RWPE2 (cell line): ENCODE measurements at regions not wholly inside any gene's neighbourhood (a gene's known extent, or its start where the extent isn't known, plus 50 kb on each side); places are given as distances from the start of the nearest gene placed in this dataset.

Source experiments
- ATAC-seq: fragments of 200-7000 bp; cut with Tn5 transposase; 3 replicates; pipeline ENCODE4 v1.9.1; 2021; ENCODE audit warnings: low read depth
- DNase-seq: peaks from one replicate; pipeline ENCODE4 v3.0.0-alpha.2; 2020; ENCODE audit warnings: low spot score
- H3K27ac ChIP-seq: fragments of 450-650 bp; 2 replicates; pipeline ENCODE4 v1.5.1; 2017; ENCODE audit warnings: mild to moderate bottlenecking; ENCODE audit not compliant: poor library complexity, severe bottlenecking
- H3K27me3 ChIP-seq: fragments of 250-450 bp; sonication (Bioruptor Pico); 2 replicates; pipeline ENCODE4 v1.5.1; 2021; ENCODE audit warnings: mild to moderate bottlenecking, moderate library complexity; ENCODE audit not compliant: insufficient read depth, poor library complexity, severe bottlenecking
- H3K36me3 ChIP-seq: fragments of 250-450 bp; sonication (Bioruptor Pico); 2 replicates; pipeline ENCODE4 v1.5.1; 2020; ENCODE audit warnings: low read depth, mild to moderate bottlenecking, moderate library complexity
- H3K4me1 ChIP-seq: fragments of 250-450 bp; sonication (Bioruptor Pico); 2 replicates; pipeline ENCODE4 v1.5.1; 2021; ENCODE audit warnings: mild to moderate bottlenecking, moderate library complexity; ENCODE audit not compliant: insufficient read depth, poor library complexity, severe bottlenecking
- H3K4me3 ChIP-seq: fragments of 250-450 bp; sonication (Bioruptor Pico); 2 replicates; pipeline ENCODE4 v1.5.1; 2021; ENCODE audit warnings: mild to moderate bottlenecking, moderate library complexity; ENCODE audit not compliant: severe bottlenecking
- H3K9me3 ChIP-seq: fragments of 250-450 bp; sonication (Bioruptor Pico); 2 replicates; pipeline ENCODE4 v1.5.1; 2021; ENCODE audit warnings: mild to moderate bottlenecking, moderate library complexity; ENCODE audit not compliant: severe bottlenecking
- TF ChIP-seq, protein P1 (sequence below): fragments of 450-650 bp; IDR thresholded peaks from one replicate; pipeline ENCODE4 v1.5.1; 2017; ENCODE audit warnings: mild to moderate bottlenecking, moderate library complexity; ENCODE audit not compliant: poor library complexity, severe bottlenecking

DNA sequence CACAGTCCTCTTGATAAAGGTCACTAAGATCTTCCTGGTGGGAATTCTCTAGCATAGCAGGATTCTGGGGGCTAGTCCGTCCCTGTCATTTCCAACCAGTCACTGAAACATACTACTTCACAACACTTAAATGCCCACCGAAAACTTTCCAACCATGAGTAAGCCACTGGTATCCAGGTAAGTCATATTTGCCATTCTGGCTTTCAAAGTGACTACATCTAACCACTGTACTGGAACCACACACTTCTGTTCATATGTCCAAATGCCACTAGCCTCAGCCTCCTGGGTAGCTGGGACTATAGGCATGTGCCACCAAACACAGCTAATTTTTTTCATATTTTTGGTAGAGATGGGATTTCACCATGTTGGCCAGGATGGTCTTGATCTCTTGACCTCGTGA, 64.3 kb upstream of the VANGL1 start:
- no peak for ATAC-seq
- DNase-seq = no peak
- no peaks in the 10 kb centered on the region for H3K36me3 ChIP-seq
- peaks cover 9% of the 10 kb centered on the region for H3K9me3 ChIP-seq
- no peaks in the 10 kb centered on the region for H3K27me3 ChIP-seq
- H3K4me1 ChIP-seq = no peaks in the 10 kb centered on the region
- no peak overlapping the region for H3K27ac ChIP-seq
- no peak overlapping the region for H3K4me3 ChIP-seq
- TF ChIP-seq, protein P1, sequence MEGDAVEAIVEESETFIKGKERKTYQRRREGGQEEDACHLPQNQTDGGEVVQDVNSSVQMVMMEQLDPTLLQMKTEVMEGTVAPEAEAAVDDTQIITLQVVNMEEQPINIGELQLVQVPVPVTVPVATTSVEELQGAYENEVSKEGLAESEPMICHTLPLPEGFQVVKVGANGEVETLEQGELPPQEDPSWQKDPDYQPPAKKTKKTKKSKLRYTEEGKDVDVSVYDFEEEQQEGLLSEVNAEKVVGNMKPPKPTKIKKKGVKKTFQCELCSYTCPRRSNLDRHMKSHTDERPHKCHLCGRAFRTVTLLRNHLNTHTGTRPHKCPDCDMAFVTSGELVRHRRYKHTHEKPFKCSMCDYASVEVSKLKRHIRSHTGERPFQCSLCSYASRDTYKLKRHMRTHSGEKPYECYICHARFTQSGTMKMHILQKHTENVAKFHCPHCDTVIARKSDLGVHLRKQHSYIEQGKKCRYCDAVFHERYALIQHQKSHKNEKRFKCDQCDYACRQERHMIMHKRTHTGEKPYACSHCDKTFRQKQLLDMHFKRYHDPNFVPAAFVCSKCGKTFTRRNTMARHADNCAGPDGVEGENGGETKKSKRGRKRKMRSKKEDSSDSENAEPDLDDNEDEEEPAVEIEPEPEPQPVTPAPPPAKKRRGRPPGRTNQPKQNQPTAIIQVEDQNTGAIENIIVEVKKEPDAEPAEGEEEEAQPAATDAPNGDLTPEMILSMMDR = no peak

DNA sequence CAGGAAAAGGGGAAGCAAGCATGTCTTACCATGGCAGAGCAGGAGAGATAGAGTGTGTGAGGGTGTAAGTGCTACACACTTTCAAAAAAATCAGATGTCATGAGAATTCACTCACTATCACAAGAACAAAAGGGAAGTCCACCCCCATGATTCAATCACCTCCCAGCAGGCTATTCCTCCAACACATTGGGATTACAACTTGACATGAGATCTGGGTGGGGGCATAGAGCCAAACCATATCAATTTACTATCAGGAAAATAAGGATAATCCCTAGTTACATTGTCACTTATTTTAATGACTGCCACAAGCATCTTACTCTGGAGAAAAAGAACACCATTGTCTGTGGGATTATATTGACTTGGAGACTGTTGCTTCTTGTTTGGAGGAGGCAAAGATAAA, 66.1 kb upstream of the VANGL1 start:
- ATAC-seq = no peak

DNA sequence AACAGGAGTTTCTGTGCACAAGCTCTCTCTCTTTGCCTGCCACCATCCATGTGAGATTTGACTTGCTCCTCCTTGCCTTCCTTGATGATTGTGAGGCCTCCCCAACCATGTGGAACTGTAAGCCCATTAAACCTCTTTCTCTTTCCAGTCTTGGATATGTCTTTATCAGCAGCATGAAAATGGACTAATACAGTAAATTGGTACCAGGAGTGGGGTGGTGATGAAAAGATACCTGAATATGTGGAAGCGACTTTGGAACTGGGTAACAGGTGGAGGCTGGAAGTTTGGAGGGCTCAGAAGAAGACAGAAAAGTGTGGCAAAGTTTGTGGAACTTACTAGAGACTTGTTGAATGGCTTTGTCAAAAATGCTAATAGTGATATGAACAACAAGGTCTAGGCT, 69.1 kb upstream of the VANGL1 start:
- H3K27me3 ChIP-seq = no peaks in the 10 kb centered on the region
- no peaks in the 10 kb centered on the region for H3K4me1 ChIP-seq
- peaks cover 11% of the 10 kb centered on the region for H3K9me3 ChIP-seq
- no peak overlapping the region for H3K4me3 ChIP-seq
- no peak overlapping the region for H3K27ac ChIP-seq
- DNase-seq (no peak), ATAC-seq (no peak)
- TF ChIP-seq, protein P1 = no peak
- no peaks in the 10 kb centered on the region for H3K36me3 ChIP-seq

More for the DNA sequence above, 66.1 kb upstream of the VANGL1 start:
- no peaks in the 10 kb centered on the region for H3K4me1 ChIP-seq
- no peak for DNase-seq
- H3K27me3 ChIP-seq = no peaks in the 10 kb centered on the region
- no peak overlapping the region for H3K27ac ChIP-seq
- no peaks in the 10 kb centered on the region for H3K36me3 ChIP-seq
- TF ChIP-seq, protein P1 = no peak
- peaks cover 11% of the 10 kb centered on the region for H3K9me3 ChIP-seq
- no peak overlapping the region for H3K4me3 ChIP-seq

DNA sequence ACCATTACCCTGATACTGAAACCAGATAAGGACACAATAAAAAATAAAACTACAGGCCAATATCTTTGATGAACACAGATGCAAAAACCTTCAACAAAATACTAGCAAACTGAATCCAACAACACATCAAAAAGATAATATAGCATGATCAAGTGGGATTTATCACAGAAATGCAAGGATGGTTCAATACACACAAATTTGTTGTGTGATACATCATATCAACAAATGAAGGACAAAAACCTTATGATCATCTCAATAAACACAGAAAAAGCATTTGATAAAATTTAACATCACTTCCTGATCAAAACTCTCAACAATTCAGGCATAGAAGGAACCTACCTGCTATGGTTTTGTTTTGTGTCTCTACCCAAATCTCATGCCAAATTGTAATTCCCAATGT, 74.3 kb upstream of the VANGL1 start:
- Histone ChIP-seq H3K4me1 (no peaks in the 10 kb centered on the region), H3K27ac (no peak overlapping the region), H3K9me3 (peaks cover 2% of the 10 kb centered on the region), H3K4me3 (no peak overlapping the region), H3K36me3 (no peaks in the 10 kb centered on the region), H3K27me3 (no peaks in the 10 kb centered on the region)
- TF ChIP-seq, protein P1 = no peak
- ATAC-seq (no peak), DNase-seq (no peak)

DNA sequence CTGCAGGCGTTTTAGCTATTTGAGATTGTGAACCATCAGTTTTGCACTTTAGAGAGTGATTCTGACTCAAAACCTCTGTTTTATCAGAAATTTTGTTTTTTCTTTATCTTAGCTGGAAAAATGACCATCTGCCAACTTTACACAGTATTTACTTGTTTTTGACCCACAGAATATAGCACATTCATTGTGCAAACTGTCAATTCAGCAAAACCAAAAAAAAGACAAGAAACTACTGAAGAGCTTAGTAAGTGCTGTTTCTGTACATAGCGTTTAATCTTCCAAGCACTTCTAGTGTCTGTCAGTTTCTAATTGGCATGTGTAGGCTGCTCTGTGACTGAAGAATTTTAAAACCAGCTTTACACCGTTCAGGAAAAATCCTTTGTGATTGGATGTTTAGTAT, 76.0 kb upstream of the VANGL1 start:
- Histone ChIP-seq H3K36me3 (no peaks in the 10 kb centered on the region), H3K9me3 (no peaks in the 10 kb centered on the region), H3K27me3 (no peaks in the 10 kb centered on the region), H3K4me1 (no peaks in the 10 kb centered on the region), H3K4me3 (no peak overlapping the region), H3K27ac (no peak overlapping the region)
- ATAC-seq (no peak), DNase-seq (no peak)
- TF ChIP-seq, protein P1 = no peak
